ENCODE measurements at regions not wholly inside any gene's neighbourhood (a gene's known extent, or its start where the extent isn't known, plus 50 kb on each side); places are given as distances from the start of the nearest gene placed in this dataset.

- no peak for TF ChIP-seq CTCF (IDR thresholded peaks at IDR 0.05)
- TF ChIP-seq ESRRA (CRISPR knock-in tag; IDR thresholded peaks at IDR 0.05; ENCODE audit: borderline replicate concordance), result no peak
- no peak for TF ChIP-seq CREB1 (CRISPR knock-in tag; IDR thresholded peaks at IDR 0.05)
- TF ChIP-seq EMX1 (CRISPR knock-in tag; IDR thresholded peaks at IDR 0.05), result no peak
Measured at GRCh38 chr2:30034052-30034775, 112.6 kb upstream of the YPEL5 start.

All from WTC11 (cell line).